ENCODE measurements at regions not wholly inside any gene's neighbourhood (a gene's known extent, or its start where the extent isn't known, plus 50 kb on each side); places are given as distances from the start of the nearest gene placed in this dataset.

- TF ChIP-seq CTCF (conservative IDR thresholded peaks at IDR 0.05 in 1 of 2, IDR thresholded peaks at IDR 0.05 in 1 of 2; ENCODE audit: extremely low read depth in 1 of 2, insufficient read depth in 1 of 2, low read depth in 1 of 2, low read length in 2 of 2) (no peak), EZH2 (IDR thresholded peaks at IDR 0.05; ENCODE audit: borderline replicate concordance, low read length) (no peak)
Measured at GRCh38 chr11:110022548-110022947, 70.6 kb upstream of the ZC3H12C start.
